Colonic mucosa (tissue), 4 donors: ENCODE measurements at regions not wholly inside any gene's neighbourhood (a gene's known extent, or its start where the extent isn't known, plus 50 kb on each side); places are given as distances from the start of the nearest gene placed in this dataset.
A peak's percentile ranks its signal among the peaks of the same experiment; 100 is the strongest.

Source experiments
- DNase-seq: peaks from one replicate; pipeline ENCODE4 v3.0.0-alpha.2; 2020
- H3K27ac ChIP-seq: fragments of 200-600 bp; one replicate; pipeline ENCODE4 v1.8.0; 2021
- H3K27me3 ChIP-seq: fragments of 200-600 bp; one replicate; pipeline ENCODE4 v1.8.0; 2021
- H3K36me3 ChIP-seq: fragments of 200-600 bp; one replicate; pipeline ENCODE4 v1.8.0; 2021
- H3K4me1 ChIP-seq: fragments of 200-600 bp; one replicate; pipeline ENCODE4 v1.8.0; 2021; ENCODE audit warnings: mild to moderate bottlenecking
- H3K4me3 ChIP-seq: fragments of 200-600 bp; one replicate; pipeline ENCODE4 v1.8.0; 2021
- H3K9ac ChIP-seq, 2 donors: one replicate each; pipeline ENCODE4 v1.7.0; 2013; ENCODE audit warnings: control low read depth in 2 of 2, low read depth in 2 of 2, low read length in 2 of 2
- H3K9me3 ChIP-seq: fragments of 200-600 bp; one replicate; pipeline ENCODE4 v1.8.0; 2021
- CTCF ChIP-seq: fragments of 200-600 bp; IDR thresholded peaks from one replicate; pipeline ENCODE4 v1.8.0; 2022; ENCODE audit warnings: antibody characterized with exemption, mild to moderate bottlenecking
- intact Hi-C: fragments of 100-400 bp; cut with DNase I; formaldehyde crosslinking; loops from one replicate; pipeline ENCODE4 v1.14.1; 2022
- donor health status: healthy.
- donor health status: DM: no; HTN: no; CAD: no.
- donor health status: DM: no; HTN: no; CAD: no.

DNA sequence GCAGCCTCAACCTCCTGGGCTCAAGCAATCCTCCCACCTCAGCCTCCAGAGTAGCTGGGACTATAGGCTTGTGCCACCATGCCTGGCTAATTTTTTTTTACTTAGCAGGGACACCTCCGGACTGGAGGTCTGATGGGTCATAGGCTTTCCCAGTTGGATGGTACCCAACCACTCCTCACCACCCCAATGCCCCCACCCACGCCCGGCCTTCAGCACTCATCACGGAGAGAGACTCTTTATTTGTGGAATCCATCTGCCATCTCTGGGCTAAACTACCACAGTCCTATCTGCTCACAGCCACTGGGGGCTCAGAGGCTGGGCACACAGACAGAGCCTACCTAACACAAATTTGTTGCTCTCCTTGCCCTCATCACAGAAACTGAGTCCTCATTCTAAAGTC is 58.3 kb upstream of the STXBP1 start:
- H3K4me1 ChIP-seq = peaks cover 46% of the 10 kb centered on the region
- no peaks in the 10 kb centered on the region for H3K36me3 ChIP-seq

GRCh38 chr9:127554966-127555839 is 56.9 kb upstream of the STXBP1 start:
- Histone ChIP-seq H3K9ac (peak overlapping the region; percentile 12 to 68), H3K9me3 (no peaks in the 10 kb centered on the region), H3K27ac (peak overlapping the region; percentile 81), H3K4me1 (peaks cover 44% of the 10 kb centered on the region), H3K27me3 (no peaks in the 10 kb centered on the region), H3K4me3 (no peak overlapping the region), H3K36me3 (no peaks in the 10 kb centered on the region)
- intact Hi-C loops = no loop called here
- no peak for TF ChIP-seq CTCF
- no peak for DNase-seq

More for the DNA sequence above, 58.3 kb upstream of the STXBP1 start:
- intact Hi-C loops = no loop called here
- Histone ChIP-seq H3K9me3 (no peaks in the 10 kb centered on the region), H3K4me3 (no peak overlapping the region), H3K9ac (peak overlapping the region in 1 of 2 donors; percentile 30), H3K27ac (no peak overlapping the region), H3K27me3 (no peaks in the 10 kb centered on the region)
- no peak for DNase-seq
- TF ChIP-seq CTCF = no peak

- no peak overlapping the region for H3K4me3 ChIP-seq
- TF ChIP-seq CTCF = no peak
- DNase-seq = peak; percentile 78
- H3K4me1 ChIP-seq = peaks cover 44% of the 10 kb centered on the region
- peak overlapping the region in 1 of 2 donors; percentile 68 for H3K9ac ChIP-seq
- no peaks in the 10 kb centered on the region for H3K36me3 ChIP-seq
- H3K9me3 ChIP-seq = no peaks in the 10 kb centered on the region
- intact Hi-C loops = no loop called here
- no peaks in the 10 kb centered on the region for H3K27me3 ChIP-seq
- peak overlapping the region; percentile 81 for H3K27ac ChIP-seq
These were observed 55.9 kb upstream of the STXBP1 start for GRCh38 chr9:127555840-127556820.

GRCh38 chr9:127556871-127557270 is 55.2 kb upstream of the STXBP1 start:
- Histone ChIP-seq H3K27me3 (no peaks in the 10 kb centered on the region), H3K4me3 (no peak overlapping the region), H3K36me3 (no peaks in the 10 kb centered on the region), H3K4me1 (peaks cover 40% of the 10 kb centered on the region), H3K27ac (peak overlapping the region; percentile 81), H3K9ac (peak overlapping the region; percentile 16 to 35), H3K9me3 (no peaks in the 10 kb centered on the region)
- intact Hi-C loops = no loop called here
- no peak for DNase-seq
- TF ChIP-seq CTCF = no peak

DNA sequence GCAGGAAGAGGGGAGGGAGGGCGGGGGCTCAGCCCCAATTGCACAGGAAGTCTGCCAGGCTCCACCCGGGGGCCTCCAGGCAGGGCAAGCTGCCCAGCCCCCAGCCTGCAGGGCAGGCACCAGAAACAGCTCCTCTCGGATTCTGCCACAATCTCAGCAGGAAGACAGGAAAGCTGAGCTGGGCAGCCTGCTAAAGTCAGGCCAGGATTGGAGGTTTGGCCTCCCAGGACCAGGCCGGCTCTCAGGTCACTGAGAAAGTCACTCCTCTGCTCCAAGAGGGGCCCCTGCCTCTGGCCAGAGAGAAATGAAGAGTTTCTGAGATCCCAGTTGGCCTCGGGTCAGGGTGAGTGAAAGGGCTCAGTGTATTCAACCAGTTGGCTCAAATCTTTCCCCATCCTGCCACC is 54.6 kb upstream of the STXBP1 start:
- Histone ChIP-seq H3K4me3 (no peak overlapping the region), H3K9ac (peak overlapping the region; percentile 45 to 48), H3K27me3 (no peaks in the 10 kb centered on the region), H3K4me1 (peaks cover 42% of the 10 kb centered on the region), H3K27ac (peak overlapping the region; percentile 81), H3K9me3 (no peaks in the 10 kb centered on the region), H3K36me3 (no peaks in the 10 kb centered on the region)
- DNase-seq = no peak
- intact Hi-C loops = no loop called here
- no peak for TF ChIP-seq CTCF
